ENCODE measurements at regions not wholly inside any gene's neighbourhood (a gene's known extent, or its start where the extent isn't known, plus 50 kb on each side); places are given as distances from the start of the nearest gene placed in this dataset.

DNA sequence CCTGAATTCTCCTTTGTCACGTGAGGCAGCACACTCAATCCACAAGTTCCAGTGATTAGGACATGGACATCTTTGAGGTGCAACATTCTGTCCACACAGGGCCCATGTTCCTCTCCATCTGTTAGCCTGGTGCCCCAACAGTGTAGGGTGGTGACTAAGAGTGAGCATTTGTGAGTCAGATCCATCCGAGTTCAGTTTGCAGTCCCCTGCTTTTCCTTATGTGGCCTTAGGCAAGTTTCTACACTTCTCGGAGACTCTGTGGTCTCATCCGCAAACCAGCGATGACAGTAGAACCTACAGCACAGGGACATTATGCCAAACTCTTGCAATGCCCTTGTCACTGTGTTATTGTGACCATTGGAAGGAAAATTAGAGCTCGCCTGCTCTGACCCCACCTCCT, 178.7 kb upstream of the CDH4 start:
- no peak overlapping the region for H2AFZ ChIP-seq (replicated peaks; ENCODE audit: low read length, poor library complexity)
- H3K9me1 ChIP-seq (ENCODE audit: insufficient read depth, low read length): no peaks in the 10 kb centered on the region
- TF ChIP-seq, protein P1, sequence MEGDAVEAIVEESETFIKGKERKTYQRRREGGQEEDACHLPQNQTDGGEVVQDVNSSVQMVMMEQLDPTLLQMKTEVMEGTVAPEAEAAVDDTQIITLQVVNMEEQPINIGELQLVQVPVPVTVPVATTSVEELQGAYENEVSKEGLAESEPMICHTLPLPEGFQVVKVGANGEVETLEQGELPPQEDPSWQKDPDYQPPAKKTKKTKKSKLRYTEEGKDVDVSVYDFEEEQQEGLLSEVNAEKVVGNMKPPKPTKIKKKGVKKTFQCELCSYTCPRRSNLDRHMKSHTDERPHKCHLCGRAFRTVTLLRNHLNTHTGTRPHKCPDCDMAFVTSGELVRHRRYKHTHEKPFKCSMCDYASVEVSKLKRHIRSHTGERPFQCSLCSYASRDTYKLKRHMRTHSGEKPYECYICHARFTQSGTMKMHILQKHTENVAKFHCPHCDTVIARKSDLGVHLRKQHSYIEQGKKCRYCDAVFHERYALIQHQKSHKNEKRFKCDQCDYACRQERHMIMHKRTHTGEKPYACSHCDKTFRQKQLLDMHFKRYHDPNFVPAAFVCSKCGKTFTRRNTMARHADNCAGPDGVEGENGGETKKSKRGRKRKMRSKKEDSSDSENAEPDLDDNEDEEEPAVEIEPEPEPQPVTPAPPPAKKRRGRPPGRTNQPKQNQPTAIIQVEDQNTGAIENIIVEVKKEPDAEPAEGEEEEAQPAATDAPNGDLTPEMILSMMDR (conservative IDR thresholded peaks at IDR 0.05; ENCODE audit: low read depth, low read length): no peak
- TF ChIP-seq RFX5 (IDR thresholded peaks at IDR 0.05; ENCODE audit: low read depth, low read length): no peak
- no peak for TF ChIP-seq MAFK (IDR thresholded peaks at IDR 0.05; ENCODE audit: low read depth, low read length)
- no peak overlapping the region for H3K9ac ChIP-seq (ENCODE audit: low read depth, low read length)
- H3K14ac ChIP-seq (replicated peaks; ENCODE audit: low read depth, low read length): no peak overlapping the region
- no peak overlapping the region for H4K91ac ChIP-seq (ENCODE audit: insufficient read depth, low read depth, low read length)
- ATAC-seq (ENCODE audit: low read depth) (no peak), DNase-seq (no peak)
- no peak overlapping the region for H3K4me2 ChIP-seq (ENCODE audit: low read depth, low read length)
- BruUV-seq (replicated peaks): no TSS peak
- CTCF ChIA-PET: no interaction called here
- POLR2A ChIA-PET (ENCODE audit: unreplicated experiment): no interaction called here
- H2BK120ac ChIP-seq (ENCODE audit: low read depth, low read length): no peak overlapping the region
- no peaks in the 10 kb centered on the region for H4K20me1 ChIP-seq (ENCODE audit: insufficient read depth, low read length)
- H2BK15ac ChIP-seq (ENCODE audit: low read depth, low read length): no peak overlapping the region
- H3K56ac ChIP-seq (ENCODE audit: extremely low read depth, insufficient read depth, low read length): no peak overlapping the region
- no peak overlapping the region for H3K4me3 ChIP-seq (ENCODE audit: insufficient read depth, low read depth, low read length)
- no peaks in the 10 kb centered on the region for H3K4me1 ChIP-seq (ENCODE audit: control insufficient read depth, insufficient read depth, low read length)
- dilution Hi-C loops (cut with HindIII; ENCODE audit: low sequenced_read_pairs, unreplicated experiment) (no loop called here), intact Hi-C loops (cut with micrococcal nuclease) (no loop called here), in situ Hi-C loops (cut with MboI; ENCODE audit: low sequenced_read_pairs) (no loop called here)
- no peak overlapping the region for H2AK5ac ChIP-seq (ENCODE audit: low read depth, low read length)
- WGBS, 2 experiments (ENCODE audit: extremely low coverage in 2 of 2, insufficient read length in 1 of 2): no CpG with 5 or more reads among the region's 6 CpGs
- no peaks in the 10 kb centered on the region for H3K36me3 ChIP-seq (ENCODE audit: control insufficient read depth, insufficient read depth, low read length)
- no peak overlapping the region for H3K18ac ChIP-seq (ENCODE audit: low read depth, low read length)
- H2BK20ac ChIP-seq (ENCODE audit: low read depth, low read length): no peak overlapping the region
- H3K27ac ChIP-seq (ENCODE audit: insufficient read depth, low read length): no peak overlapping the region
- no peak overlapping the region for H3K23ac ChIP-seq (ENCODE audit: low read depth, low read length)
- no peak overlapping the region for H2BK5ac ChIP-seq (ENCODE audit: low read depth, low read length, poor library complexity, severe bottlenecking)
- H3K4ac ChIP-seq (ENCODE audit: low read depth, low read length): no peak overlapping the region
- H3K79me1 ChIP-seq (ENCODE audit: low read depth in 1 of 2, low read length in 2 of 2): no peaks in the 10 kb centered on the region
- no peak overlapping the region for H4K5ac ChIP-seq (ENCODE audit: low read depth, low read length)
- no peak overlapping the region for H2AK9ac ChIP-seq (replicated peaks; ENCODE audit: low read depth, low read length, poor library complexity)
- no peaks in the 10 kb centered on the region for H3K27me3 ChIP-seq (ENCODE audit: control insufficient read depth, insufficient read depth, low read length)
- peaks cover 10% of the 10 kb centered on the region for H3K9me3 ChIP-seq (ENCODE audit: control insufficient read depth, insufficient read depth, low read length)
- H4K8ac ChIP-seq (ENCODE audit: low read depth in 2 of 2, low read length in 2 of 2): no peak overlapping the region
